ENCODE measurements at regions not wholly inside any gene's neighbourhood (a gene's known extent, or its start where the extent isn't known, plus 50 kb on each side); places are given as distances from the start of the nearest gene placed in this dataset.
"Not testable (repeated sequence)": the region's sequence is repeated elsewhere in the genome, so short reads cannot be mapped to it uniquely, and the experiment has no call there.

DNA sequence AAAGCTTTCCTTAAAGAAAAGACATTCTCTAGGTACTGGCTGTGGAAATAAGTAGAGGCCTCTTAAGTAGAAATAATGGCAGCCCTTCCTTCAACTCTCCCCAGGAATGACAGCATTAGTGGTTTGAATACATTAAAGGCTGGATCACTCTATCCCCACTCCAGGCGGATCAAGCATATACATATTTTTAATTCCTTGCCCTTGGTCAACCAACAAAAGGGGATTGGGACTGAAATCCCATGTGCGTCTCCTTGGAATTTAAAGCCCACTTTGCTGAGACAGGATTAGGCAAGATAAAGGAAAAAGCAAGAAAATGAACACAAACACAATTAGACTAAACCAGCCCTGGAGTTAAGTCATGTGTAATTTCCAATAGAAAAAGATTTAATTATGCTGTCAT is 391.3 kb downstream of the PPP1R2C start:
- in situ Hi-C loops (cut with MboI; ENCODE audit: low pct_unique_long_range_greater_than_20kb, low sequenced_read_pairs) = no loop called here
- no peak for DNase-seq

DNA sequence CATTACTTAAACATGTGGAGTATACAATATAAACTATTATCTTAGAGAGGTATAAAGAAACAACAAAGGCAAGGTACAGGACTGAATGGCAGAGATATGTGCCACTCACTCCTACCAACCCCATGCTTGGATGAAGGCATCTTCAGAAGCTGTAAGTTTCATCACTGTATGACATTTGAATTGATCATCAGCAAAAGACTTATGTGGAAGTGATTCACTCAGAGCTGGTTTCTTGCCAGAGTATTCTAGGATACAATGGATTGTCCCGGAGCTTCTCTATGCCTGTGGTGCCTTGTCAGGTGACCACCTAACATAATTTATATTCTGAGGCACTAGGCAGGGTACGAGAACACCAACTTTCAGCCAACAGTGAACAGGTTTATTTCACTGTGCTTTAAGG is 392.2 kb downstream of the PPP1R2C start:
- in situ Hi-C loops (cut with MboI; ENCODE audit: low pct_unique_long_range_greater_than_20kb, low sequenced_read_pairs) = no loop called here
- DNase-seq = no peak

DNA sequence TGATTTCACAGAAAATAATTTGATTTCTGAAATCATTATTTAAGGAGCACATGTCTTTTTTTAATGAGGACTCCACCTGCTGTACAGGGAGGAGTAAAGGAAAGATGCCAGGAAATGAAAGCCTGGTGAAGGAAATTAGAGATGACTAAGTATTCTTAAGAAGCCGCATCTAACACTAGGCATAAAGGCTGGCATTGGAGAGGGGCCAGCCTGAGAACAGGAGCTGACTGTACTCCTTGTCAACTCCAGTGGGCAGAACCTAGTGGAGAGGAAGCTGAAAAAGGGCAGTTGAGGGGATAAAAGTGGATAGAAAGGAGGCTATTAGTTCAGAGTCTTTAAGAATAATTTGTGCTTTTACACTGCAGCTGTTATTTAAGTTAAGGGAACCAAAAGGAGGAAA is 393.0 kb downstream of the PPP1R2C start:
- no peak for DNase-seq
- in situ Hi-C loops (cut with MboI; ENCODE audit: low pct_unique_long_range_greater_than_20kb, low sequenced_read_pairs) = no loop called here

DNA sequence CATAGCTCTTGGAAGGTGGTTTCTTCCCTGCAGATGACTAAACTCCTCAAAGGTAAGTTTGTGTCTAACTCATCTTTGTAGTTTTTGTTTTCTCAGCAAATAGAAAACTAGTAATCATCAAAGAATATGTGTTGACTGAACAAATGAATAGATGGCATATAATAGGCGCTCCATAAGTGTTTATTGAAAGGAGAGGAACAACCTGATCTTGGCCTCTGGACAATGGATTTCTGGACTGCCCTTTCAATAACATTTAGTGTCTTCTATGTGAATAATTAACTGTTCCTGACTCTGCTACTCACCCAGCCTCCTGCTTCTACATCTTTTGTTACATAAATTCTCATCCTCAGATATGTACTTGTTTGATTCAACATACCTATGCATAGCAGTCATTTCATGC is 399.1 kb downstream of the PPP1R2C start:
- in situ Hi-C loops (cut with MboI; ENCODE audit: low pct_unique_long_range_greater_than_20kb, low sequenced_read_pairs) = no loop called here
- DNase-seq = no peak

DNA sequence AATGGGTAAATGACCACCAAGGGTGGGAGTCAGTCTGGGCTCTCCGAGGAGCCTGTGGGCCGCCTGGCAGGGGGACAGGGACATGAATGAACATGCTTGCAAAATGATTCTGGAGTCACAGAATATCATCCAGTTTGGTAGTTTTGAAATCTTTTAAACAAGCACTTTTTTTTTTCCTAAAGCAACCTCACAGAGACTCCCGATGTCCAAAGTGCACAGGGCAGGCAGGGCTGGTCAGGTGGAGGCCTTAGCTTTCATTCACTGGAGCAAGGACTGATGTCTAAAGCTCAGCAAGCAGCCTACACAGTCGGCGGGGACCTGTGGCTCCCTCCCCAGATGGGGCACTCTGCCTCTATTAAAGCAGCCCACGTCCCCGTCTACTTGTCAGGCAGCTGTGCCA is 402.9 kb downstream of the PPP1R2C start:
- no peak for DNase-seq
- in situ Hi-C loops (cut with MboI; ENCODE audit: low pct_unique_long_range_greater_than_20kb, low sequenced_read_pairs) = no loop called here

DNA sequence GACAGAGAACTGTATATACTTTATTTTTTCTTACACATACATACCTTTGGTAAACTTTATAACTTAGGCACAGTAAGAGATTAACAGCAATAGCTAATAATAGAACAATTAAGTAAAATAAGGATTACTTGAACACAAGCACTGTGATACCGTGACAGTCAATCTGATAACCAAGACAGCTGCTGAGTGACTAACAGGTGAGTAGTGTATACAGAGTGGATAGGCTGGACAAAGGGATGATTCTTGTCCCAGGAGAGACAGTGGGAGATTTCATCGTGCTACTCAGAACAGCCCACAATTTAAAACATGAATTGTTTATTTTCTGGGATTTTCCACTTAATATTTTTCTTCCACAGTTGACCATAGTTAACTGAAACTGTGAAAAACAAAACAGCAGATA is 411.8 kb downstream of the PPP1R2C start:
- in situ Hi-C loops (cut with MboI; ENCODE audit: low pct_unique_long_range_greater_than_20kb, low sequenced_read_pairs) = no loop called here
- no peak for DNase-seq

DNA sequence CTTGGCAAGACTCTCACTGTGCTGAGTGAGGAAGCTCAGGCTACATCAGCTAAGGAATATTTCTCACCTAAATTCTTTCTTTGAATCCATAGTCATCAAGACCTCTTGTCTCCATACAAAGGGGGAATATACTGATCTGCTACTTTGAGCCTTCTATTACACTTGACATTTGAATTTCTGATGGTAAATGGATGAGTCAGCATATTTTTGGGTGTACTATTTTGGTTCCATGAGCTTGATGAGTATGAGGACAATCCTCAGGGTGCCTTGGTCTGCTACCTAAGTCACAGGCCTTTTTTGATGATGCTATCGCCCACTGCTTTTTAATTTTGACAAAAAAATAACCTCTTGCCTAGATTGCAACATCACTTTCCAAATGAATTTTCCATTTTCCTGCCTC is 415.7 kb downstream of the PPP1R2C start:
- in situ Hi-C loops (cut with MboI; ENCODE audit: low pct_unique_long_range_greater_than_20kb, low sequenced_read_pairs) = no loop called here
- no peak for DNase-seq

DNA sequence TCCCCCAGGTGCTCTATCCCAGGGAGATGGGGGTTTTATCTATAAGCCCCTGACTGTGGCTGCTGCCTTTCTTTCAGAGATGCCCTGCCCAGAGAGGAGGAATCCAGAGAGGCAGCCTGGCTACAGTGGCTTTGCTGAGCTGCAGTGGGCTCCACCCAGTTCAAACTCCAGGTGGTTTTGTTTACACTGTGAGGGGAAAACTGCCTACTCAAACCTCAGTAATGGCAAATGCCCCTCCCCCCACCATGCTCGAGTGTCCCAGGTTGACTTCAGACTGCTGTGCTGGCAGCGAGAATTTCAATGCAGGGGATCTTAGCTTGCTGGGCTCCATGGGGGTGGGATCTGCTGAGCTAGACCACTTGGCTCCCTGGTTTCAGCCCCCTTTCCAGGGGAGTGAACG is 419.6 kb upstream of the CASK start:
- not testable (repeated sequence) for DNase-seq

More for the DNA sequence above, 419.6 kb upstream of the CASK start:
- in situ Hi-C loops (cut with MboI; ENCODE audit: low pct_unique_long_range_greater_than_20kb, low sequenced_read_pairs) = not testable (repeated sequence)

Measured in KBM-7 (cell line).